HEK293T (cell line): ENCODE measurements at regions not wholly inside any gene's neighbourhood (a gene's known extent, or its start where the extent isn't known, plus 50 kb on each side); places are given as distances from the start of the nearest gene placed in this dataset.

ENCODE experiments used
- ARNT ChIP-seq: fragments of 450-650 bp; IDR thresholded peaks from 2 replicates; pipeline ENCODE4 v1.6.1; 2017; ENCODE audit warnings: mild to moderate bottlenecking
- ELF4 ChIP-seq: fragments of 450-650 bp; IDR thresholded peaks from 2 replicates; pipeline ENCODE4 v1.6.1; 2017; ENCODE audit warnings: antibody characterized with exemption
- FOXK2 ChIP-seq: fragments of 450-650 bp; IDR thresholded peaks from 2 replicates; pipeline ENCODE4 v1.6.1; 2016; ENCODE audit warnings: mild to moderate bottlenecking
- FOXM1 ChIP-seq: fragments of 450-650 bp; IDR thresholded peaks from 2 replicates; pipeline ENCODE4 v1.6.1; 2017; ENCODE audit warnings: mild to moderate bottlenecking, borderline replicate concordance
- HDGF ChIP-seq: fragments of 450-650 bp; IDR thresholded peaks from 2 replicates; pipeline ENCODE4 v1.6.1; 2017; ENCODE audit warnings: antibody characterized with exemption, borderline replicate concordance
- L3MBTL2 ChIP-seq: fragments of 450-650 bp; conservative IDR thresholded peaks from 2 replicates; pipeline ENCODE4 v1.6.1; 2016; ENCODE audit warnings: mild to moderate bottlenecking
- NFRKB ChIP-seq: fragments of 450-650 bp; IDR thresholded peaks from 2 replicates; pipeline ENCODE4 v1.6.1; 2016; ENCODE audit warnings: mild to moderate bottlenecking, moderate library complexity
- SP1 ChIP-seq: fragments of 450-650 bp; IDR thresholded peaks from 2 replicates; pipeline ENCODE4 v1.6.1; 2017
- SUZ12 ChIP-seq: fragments of 450-650 bp; IDR thresholded peaks from 2 replicates; pipeline ENCODE4 v1.6.1; 2016; ENCODE audit warnings: mild to moderate bottlenecking
- ZNF384 ChIP-seq: fragments of 450-650 bp; IDR thresholded peaks from 2 replicates; pipeline ENCODE4 v1.6.1; 2016

DNA sequence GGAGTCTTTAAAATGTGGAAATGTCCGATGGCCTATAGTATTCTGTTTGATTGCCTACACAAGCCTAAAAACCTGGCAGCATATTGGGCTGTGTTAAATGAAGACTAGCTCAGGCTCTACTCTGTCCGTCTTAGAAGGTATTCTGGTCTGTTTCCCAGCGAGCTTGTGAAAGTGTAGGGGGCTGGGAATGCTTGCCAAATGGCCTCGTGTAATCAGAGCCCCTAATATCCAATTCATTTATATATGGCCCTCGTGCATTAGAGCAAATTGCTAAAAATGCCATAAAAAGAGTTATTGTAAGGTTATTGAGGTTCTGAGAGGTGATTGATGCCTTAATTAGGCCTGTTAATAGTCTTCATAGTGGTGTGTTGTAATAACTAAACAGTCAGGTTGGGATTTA lies 1500.4 kb downstream of the DPP10 start:
- TF ChIP-seq FOXK2 (no peak), ARNT (no peak), ELF4 (no peak), SP1 (no peak), ZNF384 (no peak), FOXM1 (no peak), SUZ12 (no peak), HDGF (no peak), NFRKB (no peak), L3MBTL2 (no peak)
